ENCODE measurements at regions not wholly inside any gene's neighbourhood (a gene's known extent, or its start where the extent isn't known, plus 50 kb on each side); places are given as distances from the start of the nearest gene placed in this dataset.

- TF ChIP-seq, protein P1, sequence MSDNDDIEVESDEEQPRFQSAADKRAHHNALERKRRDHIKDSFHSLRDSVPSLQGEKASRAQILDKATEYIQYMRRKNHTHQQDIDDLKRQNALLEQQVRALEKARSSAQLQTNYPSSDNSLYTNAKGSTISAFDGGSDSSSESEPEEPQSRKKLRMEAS (IDR thresholded peaks at IDR 0.05; ENCODE audit: insufficient read depth, insufficient read length): no peak
- TF ChIP-seq MYC (IDR thresholded peaks at IDR 0.05; ENCODE audit: low read depth, low read length): no peak
- TF ChIP-seq GATA2 (IDR thresholded peaks at IDR 0.05; ENCODE audit: insufficient read depth, insufficient read length, low read depth, low read length): no peak
- TF ChIP-seq POLR2AphosphoS5 (IDR thresholded peaks at IDR 0.05; ENCODE audit: insufficient read depth, low read depth, low read length): no peak
- no peak for TF ChIP-seq EZH2 (IDR thresholded peaks at IDR 0.05; ENCODE audit: borderline replicate concordance, low read depth, low read length, severe bottlenecking)
- TF ChIP-seq, protein P2, sequence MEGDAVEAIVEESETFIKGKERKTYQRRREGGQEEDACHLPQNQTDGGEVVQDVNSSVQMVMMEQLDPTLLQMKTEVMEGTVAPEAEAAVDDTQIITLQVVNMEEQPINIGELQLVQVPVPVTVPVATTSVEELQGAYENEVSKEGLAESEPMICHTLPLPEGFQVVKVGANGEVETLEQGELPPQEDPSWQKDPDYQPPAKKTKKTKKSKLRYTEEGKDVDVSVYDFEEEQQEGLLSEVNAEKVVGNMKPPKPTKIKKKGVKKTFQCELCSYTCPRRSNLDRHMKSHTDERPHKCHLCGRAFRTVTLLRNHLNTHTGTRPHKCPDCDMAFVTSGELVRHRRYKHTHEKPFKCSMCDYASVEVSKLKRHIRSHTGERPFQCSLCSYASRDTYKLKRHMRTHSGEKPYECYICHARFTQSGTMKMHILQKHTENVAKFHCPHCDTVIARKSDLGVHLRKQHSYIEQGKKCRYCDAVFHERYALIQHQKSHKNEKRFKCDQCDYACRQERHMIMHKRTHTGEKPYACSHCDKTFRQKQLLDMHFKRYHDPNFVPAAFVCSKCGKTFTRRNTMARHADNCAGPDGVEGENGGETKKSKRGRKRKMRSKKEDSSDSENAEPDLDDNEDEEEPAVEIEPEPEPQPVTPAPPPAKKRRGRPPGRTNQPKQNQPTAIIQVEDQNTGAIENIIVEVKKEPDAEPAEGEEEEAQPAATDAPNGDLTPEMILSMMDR (IDR thresholded peaks at IDR 0.05; ENCODE audit: extremely low read depth in 1 of 2, insufficient read depth in 1 of 2, low read depth in 1 of 2, low read length in 2 of 2): no peak
- no peak for TF ChIP-seq POLR2A (IDR thresholded peaks at IDR 0.05; ENCODE audit: low read depth, low read length)
- no peak for TF ChIP-seq FOS (IDR thresholded peaks at IDR 0.05; ENCODE audit: borderline replicate concordance, insufficient read depth, low read length)
- TF ChIP-seq JUN (IDR thresholded peaks at IDR 0.05; ENCODE audit: borderline replicate concordance, insufficient read depth, insufficient read length, low read depth): no peak
- CTCF ChIA-PET: no interaction called here
- no peak overlapping the region for H3K27ac ChIP-seq (ENCODE audit: insufficient read depth, low read depth, low read length)
- no peak overlapping the region for H3K4me3 ChIP-seq (replicated peaks in 1 of 3; ENCODE audit: insufficient read depth in 1 of 3, low read depth in 1 of 3, low read length in 3 of 3)
- no peak overlapping the region for H3K4me2 ChIP-seq (ENCODE audit: insufficient read depth, low read length)
- H2AFZ ChIP-seq (ENCODE audit: low read depth, low read length): no peak overlapping the region
- POLR2A ChIA-PET: no interaction called here
- BruUV-seq (replicated peaks): no TSS peak
- DNase-seq (ENCODE audit: low read depth, low spot score) (no peak), FAIRE-seq (no peak)
- no peaks in the 10 kb centered on the region for H3K4me1 ChIP-seq (ENCODE audit: control insufficient read depth, extremely low read depth, insufficient read depth, low read length)
- H3K9me3 ChIP-seq (replicated peaks; ENCODE audit: control insufficient read depth, insufficient read depth, low read length): peaks cover 6% of the 10 kb centered on the region
- no peaks in the 10 kb centered on the region for H3K27me3 ChIP-seq (ENCODE audit: control insufficient read depth in 2 of 2, insufficient read depth in 2 of 2, low read length in 2 of 2)
- dilution Hi-C loops (cut with MboI; ENCODE audit: extremely low pct_ligation_motif_present, low sequenced_read_pairs): no loop called here
- no peaks in the 10 kb centered on the region for H3K9me1 ChIP-seq (replicated peaks; ENCODE audit: control insufficient read depth, extremely low read depth, insufficient read depth, low read length)
- no peaks in the 10 kb centered on the region for H3K79me2 ChIP-seq (ENCODE audit: control insufficient read depth, insufficient read depth, low read length)
- H3K36me3 ChIP-seq (ENCODE audit: control insufficient read depth in 2 of 2, extremely low read depth in 1 of 2, insufficient read depth in 2 of 2, low read length in 2 of 2): no peaks in the 10 kb centered on the region
- no peaks in the 10 kb centered on the region for H4K20me1 ChIP-seq (replicated peaks; ENCODE audit: control insufficient read depth, extremely low read depth, insufficient read depth, low read length)
- intact Hi-C loops (cut with micrococcal nuclease): no loop called here
- H3K9ac ChIP-seq (replicated peaks; ENCODE audit: extremely low read depth, insufficient read depth, low read length): no peak overlapping the region
Observed at GRCh38 chr5:28009576-28009975, 971.2 kb upstream of the CDH9 start.

All from endothelial cell of umbilical vein (primary cell).